ENCODE measurements at regions not wholly inside any gene's neighbourhood (a gene's known extent, or its start where the extent isn't known, plus 50 kb on each side); places are given as distances from the start of the nearest gene placed in this dataset.

DNA sequence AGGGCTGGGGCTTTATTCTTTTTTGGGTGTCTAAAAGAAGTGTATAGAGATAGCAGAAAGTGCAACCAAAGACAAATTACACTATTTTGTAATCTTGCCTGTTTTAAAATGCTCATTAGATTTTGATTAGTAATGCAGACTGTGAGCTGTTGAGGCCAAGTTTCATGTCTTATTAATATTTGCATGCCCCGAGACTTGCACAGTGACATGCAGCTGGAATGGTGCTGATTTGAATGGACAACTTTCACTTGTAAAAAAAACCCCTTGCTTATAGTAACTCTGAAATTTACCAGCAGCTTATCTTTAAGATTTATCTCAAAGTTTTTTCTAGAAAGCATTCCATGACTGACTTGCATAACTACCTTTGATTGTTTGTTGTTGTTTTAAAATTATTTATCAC, 835.1 kb upstream of the IGFBP7 start:
- TF ChIP-seq POLR2A (IDR thresholded peaks at IDR 0.05) (no peak), CTCF (IDR thresholded peaks at IDR 0.05 in 8 of 11, conservative IDR thresholded peaks at IDR 0.05 in 3 of 11) (no peak), POLR2AphosphoS5 (IDR thresholded peaks at IDR 0.05) (no peak)

Measured in spleen (tissue), 7 donors.